Jurkat, Clone E6-1 (cell line): ENCODE measurements at regions not wholly inside any gene's neighbourhood (a gene's known extent, or its start where the extent isn't known, plus 50 kb on each side); places are given as distances from the start of the nearest gene placed in this dataset.
"Not testable (repeated sequence)": the region's sequence is repeated elsewhere in the genome, so short reads cannot be mapped to it uniquely, and the experiment has no call there.

Experiments used
- DNase-seq: peaks from one replicate; pipeline ENCODE4 v3.0.0-alpha.2; 2011; ENCODE audit warnings: low read depth, low spot score
- H3K4me3 ChIP-seq: 2 replicates; pipeline ENCODE4 v1.5.1; 2011; ENCODE audit warnings: mild to moderate bottlenecking, low read length, control low read depth, moderate library complexity

GRCh38 chr5:30183795-30184194, 1009.7 kb upstream of the CDH6 start:
- no peak for DNase-seq
- H3K4me3 ChIP-seq, result no peak overlapping the region

DNA sequence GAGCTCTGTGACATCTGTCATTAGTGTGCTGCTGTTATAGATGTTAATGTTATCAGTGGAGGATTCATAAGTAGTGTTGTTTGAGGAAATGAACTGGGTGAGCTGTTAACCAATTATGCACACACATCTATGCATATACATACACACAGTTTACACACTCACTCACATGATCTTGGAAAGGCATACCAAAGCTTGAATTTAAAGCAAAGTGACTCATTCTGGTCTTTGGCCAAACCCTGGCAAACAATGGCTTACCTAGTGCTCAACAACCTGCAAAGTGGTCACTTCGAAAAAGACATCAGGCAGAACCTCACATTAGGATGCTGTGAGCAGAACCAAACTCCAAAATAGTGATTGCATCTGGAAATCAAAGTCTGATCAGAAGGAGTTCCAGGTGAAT, 1037.3 kb upstream of the CDH6 start:
- DNase-seq, result no peak

GRCh38 chr5:30152431-30152830, 1041.1 kb upstream of the CDH6 start:
- DNase-seq, result no peak
- no peak overlapping the region for H3K4me3 ChIP-seq

More for the DNA sequence above, 1037.3 kb upstream of the CDH6 start:
- no peak overlapping the region for H3K4me3 ChIP-seq

DNA sequence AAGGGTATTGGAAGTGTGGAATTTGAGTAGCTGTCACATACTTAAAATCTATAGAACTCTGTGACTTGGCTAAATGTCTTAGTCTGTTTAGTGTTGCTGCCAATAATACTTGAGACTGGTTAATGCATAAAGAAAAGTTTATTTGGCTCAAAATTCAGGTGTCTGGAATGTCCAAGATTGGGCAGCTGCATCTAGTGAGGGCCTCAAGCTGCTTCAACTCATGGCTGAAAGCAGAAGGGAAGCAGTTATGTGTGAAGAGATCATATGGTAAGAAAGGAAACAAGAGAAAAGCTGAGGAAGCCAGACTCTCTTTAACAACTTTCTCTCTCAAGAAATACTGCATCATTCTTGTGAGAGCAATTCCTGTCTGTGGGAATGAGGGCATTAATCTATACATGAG, 1043.3 kb upstream of the CDH6 start:
- DNase-seq, result no peak

GRCh38 chr5:30149526-30149925, 1044.0 kb upstream of the CDH6 start:
- DNase-seq, result no peak

More for the DNA sequence above, 1043.3 kb upstream of the CDH6 start:
- no peak overlapping the region for H3K4me3 ChIP-seq

DNA sequence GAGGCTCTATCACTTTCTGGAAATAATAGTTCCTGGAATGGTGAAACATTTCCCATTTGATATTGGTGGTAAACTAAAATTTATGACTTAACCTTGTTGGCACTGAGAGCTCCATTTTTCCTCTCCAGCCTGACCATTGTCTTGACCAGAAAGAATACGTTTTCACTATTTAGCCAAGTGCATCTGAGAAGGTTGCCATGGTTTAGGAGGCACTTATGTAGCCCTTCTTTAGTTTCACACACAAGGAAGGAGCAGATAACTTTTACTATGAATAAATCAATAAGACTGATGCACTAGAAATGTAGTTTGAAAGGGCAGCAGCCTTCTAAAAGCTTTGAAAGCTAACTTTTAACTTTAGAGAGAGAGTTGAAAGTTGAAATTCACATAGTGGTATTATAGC, 1045.5 kb upstream of the CDH6 start:
- no peak overlapping the region for H3K4me3 ChIP-seq

More at GRCh38 chr5:30149526-30149925, 1044.0 kb upstream of the CDH6 start:
- H3K4me3 ChIP-seq, result no peak overlapping the region

DNA sequence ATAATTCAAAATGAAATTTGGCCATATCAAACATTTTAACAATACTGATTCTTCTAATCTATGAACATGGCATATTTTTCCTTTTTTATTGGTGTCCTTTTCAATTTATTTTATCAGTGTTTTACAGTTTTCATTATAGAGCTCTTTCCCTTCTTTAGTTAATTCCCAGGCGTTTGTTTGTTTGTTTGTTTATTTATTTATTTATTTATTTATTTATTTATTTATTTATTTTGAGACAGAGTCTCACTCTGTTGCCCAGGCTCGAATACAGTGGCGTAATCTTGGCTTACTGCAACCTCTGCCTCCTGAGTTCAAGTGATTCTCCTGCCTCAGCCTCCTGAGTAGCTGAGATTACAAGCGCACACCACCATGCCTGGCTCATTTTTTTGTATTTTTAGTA, 1049.4 kb upstream of the CDH6 start:
- not testable (repeated sequence) for H3K4me3 ChIP-seq, DNase-seq

More for the DNA sequence above, 1045.5 kb upstream of the CDH6 start:
- no peak for DNase-seq

- H3K4me3 ChIP-seq, result no peak overlapping the region
- DNase-seq, result no peak
These were observed 1051.1 kb upstream of the CDH6 start for GRCh38 chr5:30142432-30142831.

- H3K4me3 ChIP-seq, result no peak overlapping the region
- no peak for DNase-seq
These were observed 1072.4 kb upstream of the CDH6 start for GRCh38 chr5:30121043-30121442.

GRCh38 chr5:30117135-30117534, 1076.4 kb upstream of the CDH6 start:
- DNase-seq, result no peak
- no peak overlapping the region for H3K4me3 ChIP-seq

DNA sequence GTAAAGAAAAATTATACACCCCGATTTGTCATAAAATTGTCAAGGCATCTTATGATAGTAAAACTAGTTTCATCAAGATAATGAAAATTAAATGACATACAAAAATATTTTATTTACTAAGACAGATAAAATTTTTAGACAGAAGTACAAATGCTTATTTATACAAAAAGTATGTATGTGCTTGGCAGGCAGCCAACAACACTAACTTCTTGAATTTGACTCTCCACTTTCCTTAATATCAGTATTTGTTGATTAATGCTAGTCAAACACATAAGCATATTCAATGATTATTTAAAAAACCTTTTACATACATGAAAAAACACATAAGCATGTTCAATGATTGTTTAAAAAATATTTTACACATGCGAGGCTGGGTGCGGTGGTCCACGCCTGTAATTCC, 1079.9 kb upstream of the CDH6 start:
- DNase-seq, result no peak
- H3K4me3 ChIP-seq, result no peak overlapping the region

DNA sequence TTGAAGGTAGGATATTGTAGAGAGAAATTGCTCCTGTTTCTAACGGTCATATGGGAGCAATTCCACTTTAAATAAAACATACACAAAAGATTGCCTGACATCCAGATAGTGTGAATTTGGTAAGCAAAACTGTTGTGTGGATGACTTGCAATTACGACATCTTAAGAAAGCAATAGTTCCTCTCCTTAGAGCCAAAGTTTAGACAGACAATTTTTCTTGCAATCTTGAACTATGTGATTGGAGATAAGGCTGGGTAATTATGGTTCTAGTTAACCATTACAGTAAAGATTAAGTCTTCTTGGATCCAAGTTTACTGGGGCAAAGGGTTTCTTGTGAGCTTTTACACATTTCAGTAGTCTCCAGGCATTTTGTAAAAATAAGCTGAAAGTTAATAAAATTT, 1080.6 kb upstream of the CDH6 start:
- no peak for DNase-seq
- no peak overlapping the region for H3K4me3 ChIP-seq

- no peak for DNase-seq
- no peak overlapping the region for H3K4me3 ChIP-seq
These were observed 1085.4 kb upstream of the CDH6 start for GRCh38 chr5:30108051-30108450.

DNA sequence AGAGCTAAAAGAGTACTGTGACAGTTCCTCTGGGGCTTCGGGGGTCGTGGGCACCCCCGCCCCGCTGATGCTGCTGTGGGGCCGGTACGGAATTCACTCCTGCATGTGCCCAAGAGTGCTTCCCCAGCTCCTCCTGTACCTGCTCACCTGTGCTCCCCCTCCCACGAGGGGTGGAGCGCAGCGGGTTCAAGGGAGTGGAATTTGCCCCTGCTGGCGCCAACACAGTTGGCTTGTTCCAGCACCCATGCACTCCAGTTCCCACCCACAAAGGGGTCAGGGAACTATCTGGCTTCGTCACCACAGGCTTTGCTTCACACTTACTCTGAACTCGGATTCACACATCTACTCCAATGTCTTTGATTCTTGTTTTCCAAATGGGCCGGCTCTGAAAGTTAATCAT, 1086.9 kb upstream of the CDH6 start:
- DNase-seq, result no peak
- H3K4me3 ChIP-seq, result no peak overlapping the region

DNA sequence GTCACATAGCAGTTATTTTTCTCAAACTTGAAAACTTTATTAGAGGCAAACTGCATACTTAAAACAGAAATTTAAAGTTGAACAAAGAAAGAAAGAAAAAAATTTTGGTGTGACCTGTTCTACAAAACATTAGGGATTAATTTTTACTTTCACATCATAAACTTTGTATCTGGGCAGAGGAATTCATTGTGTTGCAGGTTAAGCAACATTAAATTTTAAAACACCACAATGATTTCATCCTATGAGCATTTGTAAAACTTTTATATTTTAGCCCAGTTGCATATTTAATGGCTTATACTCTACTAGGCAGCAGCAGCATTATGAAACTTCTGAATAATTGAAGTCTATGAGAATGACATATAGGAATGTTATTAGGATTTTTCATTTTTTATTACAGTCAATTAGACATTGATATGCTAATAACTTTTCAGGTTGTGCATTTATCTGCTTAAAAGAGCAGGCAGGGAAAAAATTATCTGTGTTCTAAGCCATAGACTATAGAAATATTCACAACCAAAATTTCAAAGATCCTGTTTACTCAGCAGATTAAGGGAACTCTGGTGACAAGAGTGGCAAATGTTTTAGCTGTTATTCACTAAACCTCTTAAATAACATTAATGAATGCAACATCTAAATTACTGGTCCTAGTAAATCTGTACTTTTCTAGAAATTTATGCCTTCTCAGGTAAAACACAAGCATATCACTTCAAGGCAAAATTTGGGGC, 1088.5 kb upstream of the CDH6 start:
- H3K4me3 ChIP-seq, result no peak overlapping the region
- no peak for DNase-seq

DNA sequence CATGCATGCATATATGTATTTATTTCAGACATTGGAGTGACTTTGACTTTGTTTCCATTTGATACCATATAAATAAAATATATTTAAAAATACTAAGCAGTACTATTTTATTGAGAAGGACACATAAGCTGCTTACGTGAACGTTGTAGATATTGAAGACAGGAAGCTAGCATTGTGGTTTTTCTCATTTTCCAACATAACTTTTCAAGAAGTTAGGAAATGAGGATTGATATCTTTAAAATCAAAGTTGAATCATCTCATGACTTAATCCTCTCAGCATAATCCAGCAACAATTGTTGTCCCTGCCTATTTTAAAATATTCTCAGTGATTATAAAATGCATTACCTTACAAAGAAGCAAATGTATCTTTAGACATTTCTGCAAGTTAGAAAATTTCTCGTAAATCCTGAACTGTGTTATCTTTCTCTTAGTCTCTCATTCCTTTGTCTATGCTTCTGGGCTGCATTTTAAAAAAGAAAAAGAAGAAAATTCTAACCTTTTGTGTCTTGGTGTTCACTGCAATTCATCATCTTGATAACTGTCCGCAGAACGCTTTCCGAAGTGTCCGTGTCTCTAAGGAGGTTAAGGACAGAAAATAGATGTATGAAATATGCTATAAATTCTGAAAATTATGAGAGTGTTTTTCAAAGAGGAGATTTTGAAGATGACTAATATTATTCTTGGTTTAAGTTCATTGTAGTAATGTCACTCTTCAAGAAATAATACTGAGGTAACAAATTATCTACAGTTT, 1089.9 kb upstream of the CDH6 start:
- no peak for DNase-seq
- H3K4me3 ChIP-seq, result no peak overlapping the region

DNA sequence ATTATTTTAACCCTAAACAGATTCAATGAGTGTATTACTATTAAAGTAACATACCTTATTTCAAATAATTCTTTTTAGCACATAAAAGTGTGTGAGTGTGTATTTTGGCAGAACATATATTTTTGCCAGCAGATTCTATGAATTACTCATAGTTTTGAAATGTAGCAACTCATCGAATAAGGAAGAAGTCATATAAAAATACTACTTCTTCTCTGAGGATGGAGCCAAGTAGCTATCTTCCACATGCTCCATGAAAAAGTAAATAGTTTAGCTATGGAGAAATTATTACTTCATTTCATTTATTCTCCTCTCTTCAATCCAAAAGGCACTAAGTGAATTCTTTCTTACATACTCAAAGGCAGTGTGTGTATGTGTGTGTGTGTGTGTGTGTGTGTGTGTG, 1090.4 kb upstream of the CDH6 start:
- H3K4me3 ChIP-seq, result no peak overlapping the region

GRCh38 chr5:30102185-30102584, 1091.3 kb upstream of the CDH6 start:
- no peak overlapping the region for H3K4me3 ChIP-seq
- DNase-seq, result no peak

More for the DNA sequence above, 1090.4 kb upstream of the CDH6 start:
- no peak for DNase-seq

DNA sequence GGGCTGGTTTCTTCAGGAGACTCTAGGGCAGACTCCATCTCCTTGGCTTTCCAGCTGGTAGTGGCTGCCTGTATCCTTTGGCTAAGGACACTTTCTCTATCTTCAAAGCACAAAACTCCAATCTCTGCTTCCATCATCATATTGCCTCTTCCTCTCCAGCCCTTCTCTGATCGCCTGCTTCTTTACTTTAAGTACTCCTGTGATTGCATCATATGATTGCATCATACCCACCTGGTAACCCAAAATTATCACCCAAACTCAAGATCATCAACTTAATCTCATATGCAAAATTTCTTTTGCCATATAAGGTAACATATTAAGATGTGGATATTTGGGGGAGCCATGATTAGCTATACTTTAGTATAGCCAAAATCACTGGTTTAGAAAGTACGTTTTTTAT, 1092.6 kb upstream of the CDH6 start:
- DNase-seq, result no peak
- no peak overlapping the region for H3K4me3 ChIP-seq

GRCh38 chr5:30100148-30100713, 1093.3 kb upstream of the CDH6 start:
- H3K4me3 ChIP-seq, result no peak overlapping the region
- no peak for DNase-seq
